Nephron progenitor cell (in vitro differentiated cells): ENCODE measurements at regions not wholly inside any gene's neighbourhood (a gene's known extent, or its start where the extent isn't known, plus 50 kb on each side); places are given as distances from the start of the nearest gene placed in this dataset.

Source experiments
- DNase-seq: peaks from one replicate; pipeline ENCODE4 v3.0.0; 2021
- H3K27ac Mint-ChIP-seq: 2 replicates; pipeline ENCODE4 v1.8.0; 2021; ENCODE audit warnings: mild to moderate bottlenecking, moderate library complexity, mixed read lengths
- H3K27me3 Mint-ChIP-seq: 2 replicates; pipeline ENCODE4 v1.8.0; 2021; ENCODE audit warnings: mild to moderate bottlenecking, low read depth, mixed read lengths; ENCODE audit not compliant: poor library complexity
- H3K36me3 Mint-ChIP-seq: 2 replicates; pipeline ENCODE4 v1.8.0; 2021; ENCODE audit warnings: low read depth, mixed read lengths
- H3K4me1 Mint-ChIP-seq: 2 replicates; pipeline ENCODE4 v1.8.0; 2021; ENCODE audit warnings: mixed read lengths
- H3K4me3 Mint-ChIP-seq: 2 replicates; pipeline ENCODE4 v1.8.0; 2021; ENCODE audit warnings: mild to moderate bottlenecking, moderate library complexity, mixed read lengths
- H3K9me3 Mint-ChIP-seq: 2 replicates; pipeline ENCODE4 v1.8.0; 2021; ENCODE audit warnings: mild to moderate bottlenecking, moderate library complexity, mixed read lengths
- CTCF ChIP-seq: fragments of 200-600 bp; sonication (generic); IDR thresholded peaks from 2 replicates; pipeline ENCODE4 v1.5.0; 2021; ENCODE audit warnings: antibody characterized with exemption

DNA sequence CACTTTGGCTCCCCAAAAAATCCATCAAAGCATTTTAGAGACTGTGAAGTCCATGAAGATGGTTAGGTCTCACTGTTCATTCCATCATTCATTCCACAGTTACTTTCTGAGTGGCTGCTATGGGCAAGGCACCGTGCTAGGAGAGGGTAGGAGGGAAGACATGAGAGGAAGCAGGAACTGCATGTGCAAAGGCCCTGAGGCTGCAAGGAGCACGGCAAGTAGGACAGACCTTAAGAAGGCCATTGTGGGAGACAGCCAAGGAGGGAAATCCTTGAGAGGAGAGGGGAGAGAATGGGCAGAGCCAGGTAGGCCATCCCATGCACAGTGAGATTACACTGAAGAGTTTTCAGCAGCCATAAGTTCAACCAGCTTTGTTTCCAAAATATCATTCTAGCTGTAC, 196.2 kb upstream of the DYNLRB2 start:
- Mint-ChIP-seq H3K27ac (no peak overlapping the region), H3K36me3 (no peaks in the 10 kb centered on the region), H3K9me3 (no peaks in the 10 kb centered on the region), H3K4me3 (no peak overlapping the region), H3K4me1 (peaks cover 16% of the 10 kb centered on the region), H3K27me3 (peaks cover 19% of the 10 kb centered on the region)
- TF ChIP-seq CTCF = no peak
- no peak for DNase-seq

DNA sequence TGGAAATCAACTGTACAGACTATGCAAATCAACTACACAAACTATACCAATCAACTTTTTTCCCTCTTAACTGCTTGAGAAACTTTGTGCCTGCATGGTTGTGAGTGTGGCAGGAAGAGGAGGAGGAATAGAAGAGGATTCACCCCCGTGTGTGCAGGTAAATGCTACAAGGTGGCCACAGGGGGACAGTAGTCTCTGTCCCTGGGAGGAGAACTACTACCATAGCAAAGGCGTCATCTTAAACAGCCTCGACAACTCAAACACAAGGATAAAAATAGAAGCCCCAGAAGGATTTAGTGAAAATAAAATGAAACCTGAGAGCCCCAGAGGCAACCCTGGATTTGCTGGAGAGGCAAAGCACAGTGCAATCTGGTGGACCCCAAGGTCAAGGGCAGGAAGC, 199.5 kb upstream of the DYNLRB2 start:
- no peak for DNase-seq
- Mint-ChIP-seq H3K4me1 (peaks cover 16% of the 10 kb centered on the region), H3K36me3 (no peaks in the 10 kb centered on the region), H3K27ac (peak overlapping the region; percentile 41), H3K4me3 (no peak overlapping the region), H3K9me3 (no peaks in the 10 kb centered on the region), H3K27me3 (peaks cover 19% of the 10 kb centered on the region)
- peak; percentile 24 for TF ChIP-seq CTCF

DNA sequence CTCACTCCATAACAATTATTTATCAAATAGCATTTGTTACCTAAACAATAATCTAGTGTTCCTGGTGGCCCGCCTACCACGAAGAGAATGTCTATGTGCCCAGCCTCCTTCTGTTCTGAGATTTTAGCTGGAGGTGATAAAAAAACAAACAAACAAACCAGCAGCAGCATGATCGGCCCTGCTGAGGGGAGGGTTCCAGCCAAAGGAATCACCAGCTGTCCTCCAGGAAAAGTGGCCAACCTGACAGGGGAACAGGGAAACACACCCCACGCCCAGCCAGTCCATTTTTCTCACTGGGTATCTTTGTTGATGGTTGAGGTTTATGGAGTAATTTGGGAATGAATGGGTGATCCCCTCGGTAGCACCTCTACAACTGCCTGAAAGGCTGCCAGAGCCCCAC, 203.0 kb upstream of the DYNLRB2 start:
- no peak for DNase-seq
- Mint-ChIP-seq H3K9me3 (no peaks in the 10 kb centered on the region), H3K27ac (no peak overlapping the region), H3K4me1 (peaks cover 10% of the 10 kb centered on the region), H3K4me3 (no peak overlapping the region), H3K27me3 (peaks cover 21% of the 10 kb centered on the region), H3K36me3 (no peaks in the 10 kb centered on the region)
- no peak for TF ChIP-seq CTCF

GRCh38 chr16:80330803-80331202, 210.0 kb upstream of the DYNLRB2 start:
- no peaks in the 10 kb centered on the region for H3K36me3 Mint-ChIP-seq
- H3K9me3 Mint-ChIP-seq = no peaks in the 10 kb centered on the region
- TF ChIP-seq CTCF = no peak
- H3K4me3 Mint-ChIP-seq = no peak overlapping the region
- no peak overlapping the region for H3K27ac Mint-ChIP-seq
- peaks cover 21% of the 10 kb centered on the region for H3K27me3 Mint-ChIP-seq
- no peaks in the 10 kb centered on the region for H3K4me1 Mint-ChIP-seq
- no peak for DNase-seq

DNA sequence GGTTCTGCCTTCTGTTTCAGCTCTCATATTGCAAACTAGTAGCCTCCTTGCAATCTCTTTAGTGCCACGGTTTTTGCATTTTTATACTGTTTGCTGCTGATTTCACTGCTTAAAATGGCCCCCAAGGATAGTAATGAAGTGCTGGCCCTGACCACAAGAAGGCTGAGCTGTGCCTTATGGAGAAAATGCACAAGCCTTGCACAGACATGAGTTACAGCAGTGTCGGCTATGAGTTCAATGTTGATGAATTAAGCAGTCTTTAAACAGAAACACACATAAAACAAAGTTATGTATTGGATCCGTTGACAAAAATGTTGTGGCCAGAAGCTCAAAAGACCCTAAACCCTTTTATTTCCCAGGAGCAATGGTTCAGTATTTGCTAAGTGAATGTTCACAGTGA, 210.6 kb upstream of the DYNLRB2 start:
- H3K4me1 Mint-ChIP-seq = no peaks in the 10 kb centered on the region
- no peak overlapping the region for H3K4me3 Mint-ChIP-seq
- no peak for TF ChIP-seq CTCF

DNA sequence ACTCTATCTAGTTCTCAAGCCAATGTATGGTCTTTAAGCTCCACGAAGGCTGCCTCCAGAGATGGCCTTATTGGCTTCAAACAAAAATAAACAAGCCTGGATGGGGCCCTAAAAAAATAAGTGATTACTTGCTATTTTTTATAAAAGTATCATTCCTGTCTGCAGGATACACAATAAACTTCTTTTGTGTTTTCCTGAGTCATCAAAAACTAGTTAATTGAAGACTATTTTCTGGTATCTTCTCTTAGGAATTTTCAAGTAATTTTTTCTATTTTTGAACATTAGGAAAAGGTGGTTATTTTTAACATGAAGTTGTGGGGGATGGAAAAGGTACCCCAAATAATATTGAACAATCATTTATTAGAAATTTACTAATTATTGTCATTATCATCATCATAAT, 213.1 kb upstream of the DYNLRB2 start:
- no peak for DNase-seq
- peaks cover 25% of the 10 kb centered on the region for H3K27me3 Mint-ChIP-seq
- no peaks in the 10 kb centered on the region for H3K9me3 Mint-ChIP-seq
- TF ChIP-seq CTCF = no peak
- no peaks in the 10 kb centered on the region for H3K36me3 Mint-ChIP-seq
- peaks cover 14% of the 10 kb centered on the region for H3K4me1 Mint-ChIP-seq
- no peak overlapping the region for H3K4me3 Mint-ChIP-seq
- no peak overlapping the region for H3K27ac Mint-ChIP-seq

More for the DNA sequence above, 210.6 kb upstream of the DYNLRB2 start:
- Mint-ChIP-seq H3K36me3 (no peaks in the 10 kb centered on the region), H3K9me3 (no peaks in the 10 kb centered on the region), H3K27me3 (peaks cover 21% of the 10 kb centered on the region), H3K27ac (no peak overlapping the region)
- DNase-seq = no peak
